Tibial nerve (tissue), 4 donors: ENCODE measurements at regions not wholly inside any gene's neighbourhood (a gene's known extent, or its start where the extent isn't known, plus 50 kb on each side); places are given as distances from the start of the nearest gene placed in this dataset.

ENCODE experiments used
- DNase-seq, 2 donors: peaks; one replicate each; pipeline ENCODE4 v3.0.0-alpha.2; 2019; ENCODE audit warnings: low spot score in 2 of 2
- H3K27ac ChIP-seq, 4 donors: fragments of 200-600 bp; sonication (generic) in 3 of 4; one replicate each; pipeline ENCODE4 v1.5.1; 2017 to 2019; ENCODE audit warnings: mild to moderate bottlenecking in 1 of 4
- H3K27me3 ChIP-seq, 2 donors: fragments of 200-600 bp; sonication (generic) in 1 of 2; one replicate each; pipeline versions ENCODE4 v1.5.1 to v1.6.0; 2017 to 2019
- H3K36me3 ChIP-seq, 3 donors: fragments of 200-600 bp; sonication (generic); one replicate each; pipeline ENCODE4 v1.5.1; 2018 to 2019
- H3K4me1 ChIP-seq, 4 donors: fragments of 200-600 bp; sonication (generic) in 3 of 4; one replicate each; pipeline ENCODE4 v1.5.1; 2017 to 2019
- H3K4me3 ChIP-seq, 4 donors: fragments of 200-600 bp; sonication (generic) in 3 of 4; one replicate each; pipeline ENCODE4 v1.5.1; 2017 to 2019; ENCODE audit warnings: mild to moderate bottlenecking in 1 of 4, moderate library complexity in 1 of 4
- H3K9me3 ChIP-seq, 4 donors: fragments of 200-600 bp; sonication (generic) in 3 of 4; one replicate each; pipeline ENCODE4 v1.5.1; 2017 to 2019
- CTCF ChIP-seq, 5 experiments: fragments of 200-600 bp in 3 of 5; fragments of 450-650 bp in 2 of 5; sonication (generic) in 3 of 5; IDR thresholded peaks; one replicate each; pipeline ENCODE4 v1.5.1; 2016 to 2019; ENCODE audit warnings: antibody characterized with exemption in 5 of 5, mild to moderate bottlenecking in 3 of 5, moderate library complexity in 2 of 5
- EP300 ChIP-seq, 2 donors: sonication (generic); formaldehyde crosslinking; IDR thresholded peaks; one replicate each; pipeline ENCODE4 v1.6.1; 2017; ENCODE audit warnings: antibody characterized with exemption in 2 of 2, mild to moderate bottlenecking in 1 of 2
- POLR2A ChIP-seq, 2 donors: fragments of 450-650 bp; IDR thresholded peaks; one replicate each; pipeline ENCODE4 v1.6.1; 2017; ENCODE audit warnings: antibody characterized with exemption in 2 of 2, mild to moderate bottlenecking in 2 of 2, moderate library complexity in 2 of 2
- WGBS, 2 donors: methylation state at CpG; one replicate each; pipeline ENCODE4 v1.1.5; 2018; 5-methylcytosine and 5-hydroxymethylcytosine counted together

DNA sequence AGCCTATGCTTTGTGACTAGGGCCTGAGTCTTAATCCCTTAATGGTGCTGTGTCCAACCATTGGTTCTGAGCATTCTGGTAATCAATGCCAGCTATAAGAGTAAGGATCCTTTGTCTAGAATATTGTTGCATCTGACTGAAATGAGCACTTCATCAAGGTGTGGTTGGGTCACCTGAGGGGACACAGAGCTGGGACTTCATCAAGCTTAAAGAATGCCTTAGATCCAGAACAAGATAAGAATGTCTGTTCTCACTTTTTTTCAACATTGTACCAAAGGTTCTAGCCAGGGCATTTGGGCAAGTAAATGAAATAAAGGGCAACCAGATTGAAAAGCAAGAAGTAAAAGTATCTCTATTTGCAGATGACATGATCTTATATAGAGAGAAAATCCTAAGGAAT is 280.4 kb downstream of the MTERF1 start:
- H3K4me1 ChIP-seq: no peaks in the 10 kb centered on the region
- no peaks in the 10 kb centered on the region for H3K27me3 ChIP-seq
- H3K27ac ChIP-seq: no peak overlapping the region
- no peaks in the 10 kb centered on the region for H3K9me3 ChIP-seq
- TF ChIP-seq EP300 (IDR thresholded peaks at IDR 0.05) (no peak), CTCF (IDR thresholded peaks at IDR 0.05) (no peak), POLR2A (IDR thresholded peaks at IDR 0.05) (no peak)
- H3K4me3 ChIP-seq: no peak overlapping the region
- no peaks in the 10 kb centered on the region for H3K36me3 ChIP-seq
- no peak for DNase-seq

DNA sequence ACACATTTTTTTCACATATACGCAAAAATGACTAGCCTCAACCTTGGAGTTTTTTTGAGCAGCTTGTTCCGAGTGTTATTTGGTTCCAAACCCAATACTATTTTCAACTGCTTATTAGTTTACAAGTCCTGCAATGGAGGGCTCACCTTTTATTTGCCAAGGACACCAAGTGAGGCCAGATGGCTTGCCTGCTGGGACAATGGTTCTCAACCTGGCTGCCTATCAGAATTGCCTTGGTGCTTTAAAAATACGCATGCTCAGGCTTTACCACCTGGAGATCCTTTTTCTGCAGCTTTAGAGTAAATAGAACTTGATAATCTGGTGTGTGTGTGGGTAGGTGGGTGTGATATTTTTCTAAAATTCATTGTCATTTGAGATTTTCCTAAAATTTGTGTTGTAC is 276.8 kb downstream of the MTERF1 start:
- WGBS, 2 donors: 81 to 88% methylated on average over 3 of the region's 3 CpGs
- no peaks in the 10 kb centered on the region for H3K4me1 ChIP-seq
- H3K27ac ChIP-seq: no peak overlapping the region
- no peak overlapping the region for H3K4me3 ChIP-seq
- H3K27me3 ChIP-seq: no peaks in the 10 kb centered on the region
- TF ChIP-seq POLR2A (IDR thresholded peaks at IDR 0.05): no peak
- TF ChIP-seq EP300 (IDR thresholded peaks at IDR 0.05): no peak
- TF ChIP-seq CTCF (IDR thresholded peaks at IDR 0.05): no peak
- no peak for DNase-seq
- H3K9me3 ChIP-seq: no peaks in the 10 kb centered on the region
- H3K36me3 ChIP-seq: no peaks in the 10 kb centered on the region

DNA sequence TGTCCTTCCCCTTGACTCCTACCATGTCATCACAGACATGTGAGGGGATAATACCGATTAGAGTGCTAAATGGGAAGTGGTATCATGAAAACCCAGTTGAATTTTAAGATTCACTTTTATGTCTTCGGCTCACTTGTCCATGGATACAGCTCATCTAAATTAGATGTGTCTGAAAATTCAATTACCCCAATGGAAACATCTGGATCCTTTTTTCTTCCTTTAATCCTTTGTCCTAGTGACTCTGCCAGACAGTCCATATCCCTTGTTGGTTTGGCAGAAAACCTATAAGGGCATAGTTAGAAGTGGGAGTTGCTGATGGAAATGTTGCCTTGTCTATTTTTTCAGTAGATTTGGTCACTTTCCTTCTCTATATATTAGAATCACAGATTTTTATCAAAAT is 271.9 kb downstream of the MTERF1 start:
- Histone ChIP-seq H3K36me3 (no peaks in the 10 kb centered on the region), H3K27me3 (no peaks in the 10 kb centered on the region), H3K9me3 (peaks cover 0 to 3% (median 0%) of the 10 kb centered on the region in 4 donors), H3K4me3 (no peak overlapping the region), H3K27ac (no peak overlapping the region), H3K4me1 (no peaks in the 10 kb centered on the region)
- DNase-seq: no peak
- WGBS, 2 donors: 94 to 97% methylated on average over 2 of the region's 2 CpGs
- no peak for TF ChIP-seq POLR2A (IDR thresholded peaks at IDR 0.05)
- no peak for TF ChIP-seq CTCF (IDR thresholded peaks at IDR 0.05)
- no peak for TF ChIP-seq EP300 (IDR thresholded peaks at IDR 0.05)

DNA sequence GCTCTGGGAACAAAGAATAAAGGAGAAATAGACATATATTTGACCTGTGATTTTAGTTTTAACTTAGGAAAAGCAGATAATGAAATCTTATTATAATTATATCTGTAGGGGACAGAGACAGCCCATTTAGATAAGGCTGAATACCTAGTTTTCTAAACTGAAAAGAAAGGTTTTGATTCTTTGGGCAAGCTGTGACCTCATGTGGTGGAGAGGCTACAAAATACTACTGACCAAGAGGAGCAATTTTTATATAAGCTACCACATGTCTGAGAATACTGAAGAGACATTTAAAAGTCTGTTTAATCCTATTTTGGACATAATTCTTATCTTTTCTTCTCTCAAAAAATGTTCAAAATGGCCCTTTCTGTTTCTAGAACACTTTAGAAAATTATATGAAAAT is 271.0 kb downstream of the MTERF1 start:
- Histone ChIP-seq H3K27me3 (no peaks in the 10 kb centered on the region), H3K36me3 (no peaks in the 10 kb centered on the region), H3K4me3 (no peak overlapping the region), H3K4me1 (no peaks in the 10 kb centered on the region), H3K9me3 (peaks cover 0 to 3% (median 0%) of the 10 kb centered on the region in 4 donors), H3K27ac (no peak overlapping the region)
- TF ChIP-seq EP300 (IDR thresholded peaks at IDR 0.05) (no peak), CTCF (IDR thresholded peaks at IDR 0.05) (no peak), POLR2A (IDR thresholded peaks at IDR 0.05) (no peak)
- no peak for DNase-seq

GRCh38 chr7:91614431-91614830 is 266.1 kb downstream of the MTERF1 start:
- 72 to 75% methylated on average over 4 of the region's 4 CpGs for WGBS, 2 donors
- H3K36me3 ChIP-seq: no peaks in the 10 kb centered on the region
- H3K4me3 ChIP-seq: no peak overlapping the region
- no peak for DNase-seq
- no peaks in the 10 kb centered on the region for H3K4me1 ChIP-seq
- H3K27me3 ChIP-seq: no peaks in the 10 kb centered on the region
- TF ChIP-seq CTCF (IDR thresholded peaks at IDR 0.05) (no peak), POLR2A (IDR thresholded peaks at IDR 0.05) (no peak), EP300 (IDR thresholded peaks at IDR 0.05) (no peak)
- H3K9me3 ChIP-seq: peaks cover 0 to 3% (median 0%) of the 10 kb centered on the region in 4 donors
- no peak overlapping the region for H3K27ac ChIP-seq
